ENCODE measurements at regions not wholly inside any gene's neighbourhood (a gene's known extent, or its start where the extent isn't known, plus 50 kb on each side); places are given as distances from the start of the nearest gene placed in this dataset.

DNA sequence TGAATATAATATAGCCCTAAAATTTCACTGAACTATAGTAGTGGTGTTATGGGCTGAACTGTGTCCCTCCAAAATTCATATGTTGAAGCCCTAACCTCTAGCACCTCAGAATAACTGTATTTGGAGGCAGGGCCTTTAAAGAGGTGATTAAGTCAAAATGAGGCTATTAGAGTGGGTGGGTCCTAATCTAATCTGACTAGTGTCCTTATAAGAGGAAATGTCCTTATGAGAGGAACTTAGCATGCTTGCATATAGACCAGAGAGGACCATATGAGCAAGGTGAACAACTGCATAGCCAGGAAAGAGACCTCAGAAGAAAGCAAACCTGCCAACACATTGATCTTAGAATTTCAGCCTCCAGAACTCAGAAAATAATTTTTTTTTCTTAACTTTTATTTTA is 238.4 kb downstream of the ZEB2 start:
- DNase-seq, result no peak

DNA sequence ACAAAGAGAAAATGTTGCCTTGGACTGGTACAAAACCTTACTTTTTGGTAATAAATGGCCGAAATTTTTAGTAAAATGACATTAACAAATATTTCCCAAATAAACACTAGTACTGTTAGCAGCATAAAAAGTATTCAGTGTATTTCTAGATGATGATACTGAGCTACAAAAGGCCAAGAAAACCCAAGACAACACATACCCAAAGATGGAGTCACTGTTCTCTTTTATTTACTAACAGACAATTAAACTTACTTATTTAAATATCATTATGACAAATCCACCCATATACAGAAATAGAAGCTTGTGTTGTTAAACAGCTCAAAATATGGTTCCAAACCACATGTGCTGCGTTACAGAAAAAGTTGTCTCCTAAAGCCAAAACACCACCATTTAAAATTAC is 239.9 kb downstream of the ZEB2 start:
- DNase-seq, result no peak

DNA sequence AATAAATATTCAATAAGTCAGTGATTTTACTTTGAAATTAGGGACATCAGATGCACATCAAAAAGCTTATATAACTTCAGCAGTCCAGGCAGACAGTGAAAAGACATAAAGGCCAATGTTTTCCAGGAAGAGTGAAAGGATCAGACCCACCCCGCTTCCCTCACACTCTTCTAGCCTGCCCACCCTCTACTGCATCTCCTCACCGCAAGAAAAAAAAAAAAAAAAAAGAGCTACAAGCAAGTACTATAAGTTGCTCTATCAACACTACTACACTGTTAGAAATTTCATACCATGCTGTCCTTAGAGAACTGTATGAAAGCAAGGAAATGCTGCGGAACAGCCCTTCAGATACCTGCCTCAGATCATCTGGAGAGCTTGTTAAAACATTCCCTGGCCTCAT is 240.8 kb downstream of the ZEB2 start:
- no peak for DNase-seq

DNA sequence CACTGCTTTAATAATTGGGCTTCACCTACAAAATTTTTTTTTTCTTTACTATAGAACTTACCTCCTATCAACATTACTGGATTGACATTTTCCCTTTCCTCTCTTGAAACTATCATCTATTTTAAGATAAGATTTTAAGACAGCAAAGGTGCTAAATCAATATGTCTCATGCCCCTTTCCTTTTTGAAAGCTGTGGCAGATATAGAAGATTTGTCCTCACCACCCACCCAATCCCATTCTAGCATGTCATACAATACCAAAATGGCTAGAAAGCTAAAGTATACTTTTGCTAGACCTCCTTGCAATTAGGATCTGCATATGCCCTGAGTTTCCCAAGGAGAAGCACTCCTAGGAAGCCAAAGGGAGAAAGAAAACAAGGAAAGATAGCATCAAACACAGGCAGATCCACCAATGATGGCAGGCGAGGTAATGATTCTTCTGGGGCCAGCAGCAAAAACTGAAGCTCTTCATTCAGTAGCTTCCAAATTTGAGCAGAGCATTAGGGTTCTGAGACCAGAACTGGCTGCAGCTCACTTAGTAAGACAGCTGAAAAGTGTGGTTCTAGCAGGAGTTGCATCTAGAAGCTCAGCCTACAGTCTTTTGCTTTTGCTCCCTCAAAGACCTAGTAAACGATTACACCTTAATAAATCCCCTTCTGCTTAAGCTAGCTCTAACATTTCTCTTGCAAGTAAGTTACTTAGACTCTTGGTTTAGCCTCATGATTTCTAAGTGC is 242.1 kb downstream of the ZEB2 start:
- DNase-seq, result no peak

DNA sequence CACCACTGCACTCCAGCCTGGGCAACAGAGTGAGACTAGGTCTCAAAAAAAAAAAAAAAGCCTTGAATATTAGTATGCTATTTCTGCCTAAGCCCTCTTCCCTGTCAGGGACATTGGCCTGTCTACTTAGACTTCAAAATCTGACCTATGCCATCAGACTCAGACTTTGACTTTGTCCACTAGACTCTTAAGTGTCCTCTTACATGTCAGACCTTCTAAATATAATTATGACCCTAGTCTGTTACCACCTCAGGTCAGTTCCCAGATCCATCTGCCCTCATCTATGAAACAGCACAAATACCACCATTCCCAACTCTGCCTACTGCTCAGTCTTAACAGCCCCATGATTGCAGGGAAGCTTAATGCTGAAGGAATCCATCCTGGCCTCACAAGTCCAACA is 244.6 kb downstream of the ZEB2 start:
- no peak for DNase-seq

DNA sequence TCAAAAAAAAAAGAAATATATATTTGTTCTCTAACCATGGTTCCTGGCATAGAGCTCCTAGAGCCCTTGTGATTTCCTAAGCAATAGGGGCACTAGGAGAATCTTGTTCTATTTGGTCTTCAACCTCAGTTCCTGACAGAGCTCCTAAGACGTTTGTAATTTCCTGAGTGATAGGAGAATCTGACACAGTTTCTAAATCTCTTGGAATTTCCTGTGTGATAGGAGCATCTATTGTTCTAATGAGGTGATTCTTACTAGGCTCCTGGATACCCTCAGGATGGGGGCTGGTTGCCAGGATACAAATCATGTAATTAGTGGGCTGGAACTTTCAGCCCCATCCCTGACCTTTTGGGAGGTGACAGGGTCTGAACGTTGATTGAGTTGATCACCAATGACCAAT is 245.8 kb downstream of the ZEB2 start:
- DNase-seq, result no peak

DNA sequence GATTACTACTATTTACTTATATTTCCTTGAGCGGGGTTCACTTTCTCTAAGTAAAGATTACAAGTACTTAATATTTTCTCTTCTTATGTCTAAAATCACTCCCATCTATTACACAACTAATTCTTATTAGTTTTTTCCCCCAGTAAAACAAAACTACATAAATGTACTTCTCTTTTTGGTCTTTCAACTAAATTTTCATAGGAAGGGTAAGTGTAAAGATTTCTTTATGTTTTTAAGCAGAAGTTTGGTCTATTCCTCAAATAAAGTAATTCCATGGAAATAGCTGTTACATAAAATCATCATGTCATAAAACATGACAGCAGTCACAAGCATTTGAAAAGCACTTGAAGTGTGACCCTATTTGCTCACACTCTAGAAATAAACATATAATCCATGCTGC is 249.0 kb downstream of the ZEB2 start:
- DNase-seq, result no peak

DNA sequence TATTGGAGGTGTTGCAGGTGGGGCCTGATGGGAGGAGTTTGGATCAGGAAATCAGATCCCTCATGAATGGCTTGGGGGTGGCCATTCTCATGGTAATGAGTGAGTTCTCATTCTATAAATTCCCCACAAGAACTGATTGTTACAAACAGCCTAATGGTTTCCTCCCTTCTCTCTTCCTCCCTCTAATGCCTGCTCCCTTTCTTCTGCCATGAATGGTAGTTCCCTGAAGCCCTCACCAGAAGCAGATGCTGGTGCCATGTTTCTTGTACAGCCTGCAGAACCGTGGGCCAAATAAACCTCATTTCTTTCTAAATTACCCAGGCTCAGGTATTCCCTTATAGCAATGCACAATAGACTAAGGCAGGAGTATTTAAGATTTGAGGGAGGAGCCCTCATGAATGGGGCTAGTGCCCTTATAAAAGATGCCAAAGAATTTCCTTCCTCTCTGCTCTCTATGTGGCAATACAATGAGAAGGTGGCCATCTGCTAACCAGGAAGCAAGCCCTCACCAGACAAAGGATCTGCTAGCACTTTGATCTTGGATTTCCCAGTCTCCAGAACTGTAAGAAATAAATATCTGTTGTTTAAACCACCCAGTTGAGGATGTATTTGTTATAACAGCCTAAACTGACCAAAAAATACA is 251.8 kb downstream of the ZEB2 start:
- DNase-seq, result no peak

DNA sequence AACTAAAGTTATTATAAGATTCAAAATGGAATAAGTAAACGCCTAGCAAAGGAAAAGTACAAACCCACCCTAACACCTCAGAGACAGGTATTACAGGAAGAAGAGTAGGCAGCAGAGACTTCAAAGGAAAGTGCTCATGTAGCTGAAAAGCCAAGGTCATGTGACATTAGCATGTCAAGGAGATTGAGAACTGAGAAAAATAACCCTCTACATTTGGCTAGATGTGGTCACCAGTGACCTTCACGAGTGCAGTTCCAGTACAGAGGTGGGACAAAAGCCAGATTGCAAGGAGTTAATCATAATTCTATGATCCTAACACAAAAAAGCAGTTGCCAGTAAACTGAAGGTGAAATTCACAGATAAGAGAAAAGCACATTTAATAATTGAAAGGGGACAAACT is 252.7 kb downstream of the ZEB2 start:
- no peak for DNase-seq

DNA sequence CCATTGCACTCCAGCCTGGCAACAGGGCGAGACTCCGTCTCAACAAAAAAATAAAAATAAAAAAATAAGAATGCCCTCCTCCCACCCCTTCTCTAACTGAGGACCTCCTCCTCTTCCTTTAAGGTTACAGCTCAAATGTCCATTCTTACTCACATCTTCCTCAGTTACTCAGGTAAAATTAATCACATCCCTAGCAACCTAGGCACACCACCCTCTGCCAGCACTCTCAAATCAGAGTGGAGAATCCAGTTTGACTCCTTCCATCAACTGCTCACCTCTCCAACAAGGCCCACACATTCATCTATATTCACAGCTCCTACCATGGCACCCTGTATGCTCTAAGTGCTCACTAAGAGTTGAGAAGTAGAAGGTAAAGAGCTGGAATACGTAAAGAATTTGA is 254.3 kb downstream of the ZEB2 start:
- no peak for DNase-seq

DNA sequence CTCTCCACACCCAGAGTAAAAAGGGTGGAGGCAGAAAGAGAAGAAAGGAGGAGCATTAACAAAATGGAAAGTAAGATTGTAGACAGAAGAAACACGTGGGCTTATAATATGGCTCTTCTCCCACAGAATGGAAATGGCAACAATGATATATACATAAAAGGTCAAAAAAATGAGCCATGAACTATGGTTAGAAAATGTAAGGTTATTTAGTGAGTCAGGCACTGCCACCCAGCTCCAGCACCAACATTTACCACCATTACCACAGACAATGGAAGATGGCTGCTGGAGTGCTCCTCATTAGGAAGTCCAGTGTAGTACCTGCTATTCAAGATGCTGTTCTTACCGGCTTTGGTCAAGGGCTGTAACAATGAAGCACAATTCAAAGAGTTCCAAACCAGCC is 258.0 kb downstream of the ZEB2 start:
- no peak for DNase-seq

DNA sequence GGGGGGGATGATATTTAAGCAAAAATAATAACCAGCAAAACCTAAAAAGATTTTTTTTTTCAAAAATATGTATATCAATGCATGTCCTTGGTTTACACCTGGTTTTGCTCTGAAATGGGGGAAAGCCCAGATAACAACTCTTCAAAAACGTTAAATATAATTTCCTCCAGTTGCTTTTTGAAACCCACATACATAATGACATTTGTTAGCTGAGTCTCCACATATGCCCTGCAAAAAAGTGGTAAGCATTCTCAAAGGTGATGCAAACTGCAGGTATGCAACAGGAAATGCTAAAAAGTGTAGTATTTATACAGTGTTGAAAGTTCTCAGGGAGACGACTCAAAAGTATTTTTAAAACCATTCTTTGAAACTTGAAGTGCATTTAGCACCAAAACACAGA is 258.6 kb downstream of the ZEB2 start:
- no peak for DNase-seq

DNA sequence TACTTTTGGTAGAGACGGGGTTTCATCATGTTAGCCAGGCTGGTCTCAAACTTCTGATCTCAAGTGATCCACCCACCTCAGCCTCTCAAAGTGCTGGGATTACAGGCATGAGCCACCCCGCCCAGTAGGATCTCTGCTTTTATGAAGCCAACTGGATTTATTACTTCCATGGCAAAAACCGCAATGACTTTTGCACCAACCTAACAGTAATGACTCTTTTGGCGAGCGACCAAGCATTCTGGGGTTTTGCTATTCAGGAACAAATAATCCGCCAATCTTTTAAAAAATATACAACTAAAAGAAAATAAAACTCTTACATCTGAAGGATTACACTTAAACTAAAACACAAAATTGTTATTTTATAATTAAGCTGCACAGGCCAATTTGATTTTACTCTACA is 260.6 kb downstream of the ZEB2 start:
- no peak for DNase-seq

DNA sequence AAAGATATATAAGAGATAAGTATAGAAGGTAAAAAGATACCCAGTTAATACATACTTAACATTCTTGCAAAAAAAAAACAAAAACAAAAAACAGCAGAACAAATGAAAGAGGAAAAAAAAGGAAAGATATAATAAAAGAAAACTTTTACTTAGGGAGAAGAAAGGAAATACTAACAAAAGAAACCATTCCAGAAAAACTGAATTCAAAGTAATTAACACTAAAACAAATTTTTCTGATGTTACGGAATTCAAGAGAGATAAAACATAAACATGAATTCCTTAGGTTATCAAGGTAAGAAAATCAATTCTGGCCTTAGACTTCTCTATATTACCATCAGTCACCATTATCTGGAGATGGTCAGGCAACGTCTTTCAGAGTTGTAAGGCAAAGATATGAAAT is 261.8 kb downstream of the ZEB2 start:
- no peak for DNase-seq

DNA sequence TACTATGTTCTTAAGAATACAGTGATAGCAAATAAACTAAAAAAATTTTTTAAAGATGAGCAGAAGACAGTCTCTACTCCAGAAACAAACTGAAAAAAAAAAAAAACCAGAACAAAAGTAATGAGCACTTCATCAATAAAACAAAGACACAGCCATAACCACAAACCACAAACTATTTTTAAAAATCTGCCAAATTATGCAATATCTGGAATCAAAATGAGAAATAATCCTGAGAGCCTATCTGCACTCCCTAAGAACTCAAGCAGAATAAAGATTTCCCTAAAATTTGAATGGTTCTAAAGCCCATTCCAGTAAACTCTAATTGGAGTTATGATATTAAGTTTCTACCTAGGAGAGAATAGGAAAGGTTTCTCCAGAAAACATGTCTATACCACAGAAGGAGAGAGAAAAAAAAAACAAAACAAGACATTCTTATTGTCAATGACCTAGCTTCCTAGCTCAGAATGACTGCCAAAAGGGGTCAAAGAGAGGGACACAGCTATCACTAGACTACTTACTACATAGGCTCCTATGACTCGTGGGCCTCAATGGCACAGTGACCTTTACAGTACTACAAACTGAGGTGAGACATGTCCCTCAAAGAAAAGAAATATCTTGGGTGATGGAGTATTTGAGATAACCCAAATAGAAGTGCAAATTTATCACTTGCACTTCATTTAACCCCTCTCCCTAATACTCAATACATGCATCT is 262.8 kb downstream of the ZEB2 start:
- DNase-seq, result no peak

DNA sequence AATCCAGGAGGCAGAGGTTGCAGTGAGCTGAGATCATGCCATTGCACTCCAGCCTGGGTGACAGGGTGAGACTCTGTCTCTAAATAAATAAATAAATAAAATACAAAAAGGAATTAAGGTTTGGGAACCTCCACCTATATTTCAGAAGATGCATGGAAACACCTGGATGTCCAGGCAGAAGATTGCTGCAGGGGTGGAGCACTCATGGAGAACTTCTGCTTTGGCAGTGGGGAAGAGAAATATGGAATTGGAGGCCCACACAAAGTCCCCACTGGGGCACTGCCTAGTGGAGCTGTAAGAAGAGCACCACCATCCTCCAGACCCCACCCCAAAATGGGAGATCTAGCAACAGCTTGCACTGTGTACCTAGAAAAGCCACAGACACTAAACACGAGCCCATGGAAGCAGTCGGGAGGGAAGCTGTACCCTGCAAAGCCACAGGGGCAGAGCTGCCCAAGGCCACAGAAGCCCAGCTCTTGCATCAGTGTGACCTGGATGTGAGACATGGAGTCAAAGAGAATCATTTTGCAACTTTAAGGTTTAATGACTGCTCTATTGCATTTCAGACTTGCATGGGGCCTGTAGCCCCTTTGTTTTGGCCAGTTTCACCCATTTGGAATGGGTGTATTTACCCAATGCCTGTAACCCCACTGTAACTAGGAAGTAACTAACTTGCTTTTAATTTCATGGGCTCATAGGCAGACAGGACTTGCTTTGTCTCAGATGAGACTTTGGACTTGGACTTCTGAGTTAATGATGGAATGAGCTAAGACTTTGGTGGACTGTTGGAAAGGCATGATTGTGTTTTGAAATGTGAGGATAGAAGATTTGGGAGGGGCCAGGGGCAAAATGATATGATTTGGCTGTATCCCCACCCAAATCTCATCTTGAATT is 265.3 kb downstream of the ZEB2 start:
- DNase-seq, result no peak

DNA sequence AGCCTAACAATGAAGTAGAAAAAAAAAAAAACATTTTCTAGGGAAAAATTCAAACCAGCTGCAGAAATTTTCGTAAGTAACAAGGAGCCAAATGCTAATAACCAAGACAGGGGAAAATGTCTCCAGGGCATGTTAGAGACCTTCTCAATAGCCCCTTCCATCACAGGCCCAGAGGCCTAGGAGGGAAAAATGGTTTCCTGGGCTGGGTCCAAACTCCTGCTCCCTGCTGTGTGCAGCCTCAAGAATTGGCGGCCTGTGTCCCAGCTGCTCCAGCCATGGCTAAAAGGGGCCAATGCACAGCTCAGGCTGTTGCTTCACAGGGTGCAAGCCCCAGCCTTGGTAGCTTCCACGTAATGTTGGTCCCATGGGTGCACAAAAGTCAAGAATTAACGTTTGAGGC is 266.2 kb downstream of the ZEB2 start:
- DNase-seq, result no peak

DNA sequence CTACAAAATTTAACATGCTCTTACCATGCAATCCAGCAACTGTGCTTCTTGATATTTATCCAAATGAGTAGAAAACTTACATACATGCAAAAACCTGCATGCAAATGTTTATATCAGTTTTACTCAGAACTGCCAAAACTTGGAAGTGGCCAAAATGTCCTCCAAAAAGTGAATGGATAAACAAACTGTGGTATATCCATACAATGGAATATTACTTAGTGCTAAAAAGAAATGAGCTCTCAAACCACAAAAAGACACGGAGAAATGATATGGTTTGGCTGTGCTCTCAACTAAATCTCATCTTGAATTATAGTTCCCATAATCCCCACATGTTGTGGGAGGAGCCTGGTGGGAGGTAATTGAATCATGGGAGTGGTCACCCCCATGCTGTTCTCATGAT is 267.2 kb downstream of the ZEB2 start:
- no peak for DNase-seq

DNA sequence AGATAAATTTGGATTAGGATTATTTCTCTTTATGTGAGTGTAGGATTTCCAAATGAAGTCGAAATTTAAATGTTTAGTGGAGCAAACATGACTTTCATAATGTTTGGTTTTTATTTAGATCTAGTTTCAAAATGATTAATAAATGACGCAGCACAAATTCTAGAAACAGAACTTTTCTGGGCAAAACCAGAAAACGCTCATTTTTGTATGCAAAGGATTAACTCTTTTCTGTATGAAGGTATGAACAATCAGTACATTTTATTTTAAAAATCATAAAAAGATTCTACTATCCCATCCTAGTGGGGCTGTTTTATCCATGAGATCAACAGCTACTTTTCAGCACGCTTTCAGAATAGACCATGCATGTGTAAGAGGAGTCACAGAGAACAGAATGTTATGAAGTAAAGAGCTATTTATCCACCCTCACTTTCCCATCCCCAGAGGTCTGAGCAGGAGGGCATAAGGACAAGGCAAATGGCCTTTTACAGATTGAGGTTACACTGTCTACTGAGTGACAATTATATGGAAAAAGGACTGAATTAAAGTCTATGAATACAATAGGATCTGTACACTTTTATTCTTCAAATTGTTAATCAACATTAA is 270.8 kb downstream of the ZEB2 start:
- no peak for DNase-seq

DNA sequence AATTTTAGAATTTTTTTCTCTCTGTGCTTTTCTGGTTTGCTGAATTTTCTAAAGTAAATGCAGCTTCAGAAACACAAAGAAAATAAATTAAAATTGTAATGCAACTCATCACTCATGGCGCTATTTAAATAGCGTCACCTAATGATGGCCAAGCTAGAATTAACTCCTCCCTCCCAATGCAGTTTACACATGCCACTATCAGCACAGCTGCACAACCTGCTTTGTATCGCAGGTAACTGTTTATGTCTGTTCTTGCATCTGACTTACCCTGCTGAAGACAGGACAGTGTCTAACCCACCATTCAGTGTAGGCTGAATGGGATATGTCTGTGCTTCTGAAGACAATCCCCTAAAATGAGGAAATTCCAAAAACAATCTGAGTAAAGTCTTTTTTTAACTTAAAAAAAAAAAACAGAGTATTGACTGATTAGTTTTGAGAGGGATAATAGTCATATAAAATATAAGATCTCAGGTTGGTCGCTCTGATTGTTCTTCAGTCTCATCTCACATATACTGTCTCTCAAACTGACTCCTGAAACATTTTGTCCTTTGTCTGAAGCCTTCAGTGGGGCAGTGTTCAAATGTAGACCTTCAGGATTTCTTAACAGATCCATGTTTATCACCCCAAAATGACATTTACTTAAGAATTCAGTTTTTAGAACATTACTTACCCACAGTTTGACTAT is 271.4 kb downstream of the ZEB2 start:
- DNase-seq, result no peak

DNA sequence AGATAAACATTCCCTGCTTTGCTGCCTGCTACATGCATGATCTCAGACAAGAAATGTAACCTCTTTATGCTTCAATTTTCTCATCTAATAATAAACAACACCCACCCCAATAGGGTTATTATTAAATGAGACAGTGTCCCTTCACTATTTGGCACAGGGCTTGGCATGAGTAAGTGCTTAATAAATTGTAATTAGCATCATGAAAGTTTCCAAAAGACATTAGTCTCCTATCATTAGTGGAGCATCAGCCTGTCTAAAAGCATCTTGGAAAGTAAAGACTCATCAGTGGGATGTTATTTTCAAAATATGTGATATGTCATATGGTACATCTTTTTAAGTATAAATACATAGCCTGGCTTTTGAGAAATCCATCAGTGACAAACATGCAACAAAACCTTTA is 275.0 kb downstream of the ZEB2 start:
- no peak for DNase-seq

All from amygdala (tissue), 56 donors.